K562 (cell line): ENCODE measurements at regions not wholly inside any gene's neighbourhood (a gene's known extent, or its start where the extent isn't known, plus 50 kb on each side); places are given as distances from the start of the nearest gene placed in this dataset.

ENCODE experiments used
- BACH1 ChIP-seq: fragments of 200-800 bp; sonication (Bioruptor generic); IDR thresholded peaks from 2 replicates; pipeline ENCODE4 v1.6.1; 2016; ENCODE audit warnings: missing genetic modification characterization, missing compliant biosample characterization
- BRCA1 ChIP-seq, 2 experiments: fragments of 450-650 bp in 1 of 2; sonication (generic) in 1 of 2; formaldehyde crosslinking in 1 of 2; IDR thresholded peaks; 2 replicates each; pipeline versions ENCODE4 v1.5.0 to v1.6.1; 2017 to 2020; ENCODE audit warnings: mild to moderate bottlenecking in 1 of 2, missing genetic modification reagents in 1 of 2
- EP400 ChIP-seq: fragments of 450-650 bp; IDR thresholded peaks from 2 replicates; pipeline ENCODE4 v1.6.1; 2017; ENCODE audit warnings: antibody characterized with exemption, mild to moderate bottlenecking, moderate library complexity
- FOXM1 ChIP-seq, 2 experiments: fragments of 450-650 bp in 1 of 2; sonication (generic) in 1 of 2; formaldehyde crosslinking in 1 of 2; IDR thresholded peaks; 2 replicates each; pipeline versions ENCODE4 v1.6.1 to v1.9.0; 2017 to 2022; ENCODE audit warnings: low read depth in 2 of 2, mild to moderate bottlenecking in 2 of 2, missing genetic modification reagents in 1 of 2, moderate library complexity in 1 of 2
- FOXP1 ChIP-seq: sonication (generic); formaldehyde crosslinking; IDR thresholded peaks from 2 replicates; pipeline ENCODE4 v1.8.0; 2022; ENCODE audit warnings: mild to moderate bottlenecking, missing genetic modification reagents
- HES1 ChIP-seq: fragments of 450-650 bp; IDR thresholded peaks from 2 replicates; pipeline ENCODE4 v1.6.1; 2016; ENCODE audit warnings: low read depth, mild to moderate bottlenecking, moderate library complexity
- HNRNPK ChIP-seq: fragments of 200-400 bp; formaldehyde crosslinking; IDR thresholded peaks from one replicate; pipeline ENCODE4 v1.6.1; 2018; ENCODE audit warnings: mild to moderate bottlenecking, low read depth, low read length; ENCODE audit not compliant: poor library complexity, severe bottlenecking
- HOXB6 ChIP-seq: fragments of 250-450 bp; sonication (Bioruptor Pico); IDR thresholded peaks from 2 replicates; pipeline ENCODE4 v1.5.1; 2022; ENCODE audit warnings: mild to moderate bottlenecking, borderline replicate concordance
- KHSRP ChIP-seq: fragments of 450-650 bp; IDR thresholded peaks from 2 replicates; pipeline ENCODE4 v1.6.1; 2017
- KLF10 ChIP-seq: fragments of 250-450 bp; sonication (Bioruptor Pico); IDR thresholded peaks from 2 replicates; pipeline ENCODE4 v1.6.1; 2021; ENCODE audit warnings: matching md5 sums
- MYNN ChIP-seq, 2 experiments: sonication (generic); formaldehyde crosslinking in 1 of 2; IDR thresholded peaks; 2 replicates each; pipeline versions ENCODE4 v1.5.0 to v1.6.1; 2016 to 2020; ENCODE audit warnings: antibody characterized with exemption in 1 of 2, missing genetic modification reagents in 1 of 2
- NCOA2 ChIP-seq, 2 experiments: fragments of 450-650 bp; IDR thresholded peaks; 2 replicates each; pipeline ENCODE4 v1.6.1; 2018; ENCODE audit warnings: mild to moderate bottlenecking in 2 of 2, moderate library complexity in 1 of 2; ENCODE audit not compliant: partially characterized antibody in 2 of 2
- PRDM10 ChIP-seq: fragments of 450-650 bp; IDR thresholded peaks from 2 replicates; pipeline ENCODE4 v1.6.1; 2018; ENCODE audit not compliant: partially characterized antibody
- SMARCE1 ChIP-seq: fragments of 450-650 bp; IDR thresholded peaks from 2 replicates; pipeline ENCODE4 v1.7.1; 2016; ENCODE audit warnings: mild to moderate bottlenecking
- TAF7 ChIP-seq: fragments of 450-650 bp; IDR thresholded peaks from 2 replicates; pipeline ENCODE4 v1.6.1; 2016; ENCODE audit warnings: missing genetic modification characterization, missing compliant biosample characterization
- TAL1 ChIP-seq: fragments of 450-650 bp; IDR thresholded peaks from 2 replicates; pipeline ENCODE4 v1.6.1; 2016; ENCODE audit warnings: mild to moderate bottlenecking
- THRA ChIP-seq: fragments of 450-650 bp; IDR thresholded peaks from 2 replicates; pipeline ENCODE4 v1.6.1; 2017; ENCODE audit warnings: mild to moderate bottlenecking, moderate library complexity
- ZFP1 ChIP-seq: fragments of 450-650 bp; formaldehyde crosslinking; IDR thresholded peaks from 2 replicates; pipeline ENCODE4 v1.4.0; 2020; ENCODE audit warnings: mild to moderate bottlenecking, mixed read lengths
- ZHX1 ChIP-seq: fragments of 150-350 bp; conservative IDR thresholded peaks from 2 replicates; pipeline ENCODE4 v1.6.1; 2014; ENCODE audit warnings: low read length
- ZKSCAN3 ChIP-seq: fragments of 250-450 bp; sonication (Bioruptor Pico); IDR thresholded peaks from 2 replicates; pipeline ENCODE4 v1.4.0; 2020
- ZNF644 ChIP-seq: fragments of 200-800 bp; sonication (Bioruptor generic); IDR thresholded peaks from 2 replicates; pipeline ENCODE4 v1.6.1; 2016; ENCODE audit warnings: low read depth, missing genetic modification characterization, missing compliant biosample characterization

GRCh38 chr9:108108852-108109448, 619.4 kb upstream of the KLF4 start (continued):
- TF ChIP-seq NCOA2 (IDR thresholded peaks at IDR 0.05; ENCODE audit: partially characterized antibody in 2 of 2), result peak; percentile 56 to 72
- no peak for TF ChIP-seq THRA
- TF ChIP-seq SMARCE1, result peak; percentile 96
- TF ChIP-seq TAL1, result peak; percentile 94
- no peak for TF ChIP-seq HOXB6 (CRISPR knock-in tag)
- no peak for TF ChIP-seq FOXP1 (CRISPR knock-in tag)
- peak; percentile 96 for TF ChIP-seq PRDM10
- TF ChIP-seq ZFP1 (CRISPR knock-in tag), result no peak
- peak; percentile 94 for TF ChIP-seq BACH1
- no peak for TF ChIP-seq TAF7
- no peak for TF ChIP-seq ZNF644 (tag)
- TF ChIP-seq MYNN (IDR thresholded peaks at IDR 0.05), result no peak
- TF ChIP-seq MYNN (CRISPR knock-in tag; IDR thresholded peaks at IDR 0.05), result no peak
- TF ChIP-seq KHSRP, result peak; percentile 61; the same call in 1 of the 2 replicates
- no peak for TF ChIP-seq HNRNPK
- TF ChIP-seq BRCA1 (IDR thresholded peaks at IDR 0.05), result no peak
- TF ChIP-seq BRCA1 (CRISPR knock-in tag; IDR thresholded peaks at IDR 0.05), result no peak
- TF ChIP-seq ZHX1, result no peak
- TF ChIP-seq FOXM1 (IDR thresholded peaks at IDR 0.05; ENCODE audit: low read depth), result peak; percentile 87
- TF ChIP-seq FOXM1 (CRISPR knock-in tag; IDR thresholded peaks at IDR 0.05; ENCODE audit: low read depth), result no peak
- TF ChIP-seq EP400, result peak; percentile 58; the same call in 1 of the 2 replicates
- no peak for TF ChIP-seq ZKSCAN3
- peak; percentile 77 for TF ChIP-seq HES1
- TF ChIP-seq KLF10 (CRISPR knock-in tag), result no peak
